ENCODE measurements at regions not wholly inside any gene's neighbourhood (a gene's known extent, or its start where the extent isn't known, plus 50 kb on each side); places are given as distances from the start of the nearest gene placed in this dataset.

DNA sequence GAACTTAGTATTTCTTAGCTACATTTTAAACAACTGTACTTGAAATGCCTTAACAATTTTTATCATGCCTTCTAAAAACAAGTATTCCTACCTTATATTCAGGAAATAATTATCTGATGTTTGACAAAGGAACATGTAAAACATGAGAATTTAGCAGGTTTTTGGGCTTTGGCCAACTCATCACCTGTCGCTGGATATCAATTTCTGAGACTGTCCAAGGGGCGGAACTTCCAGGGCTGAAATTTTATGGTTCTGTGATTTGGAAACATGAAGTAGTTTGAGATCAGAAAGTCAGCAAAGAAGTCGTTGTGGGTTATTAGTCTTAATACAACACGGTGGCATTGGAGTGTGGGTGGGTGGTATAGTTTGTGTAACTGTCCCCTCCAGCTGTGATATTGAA lies 282.2 kb upstream of the LRRN1 start:
- H3K27me3 ChIP-seq (ENCODE audit: control insufficient read depth in 3 of 3, insufficient read depth in 3 of 3, low read length in 2 of 3), result no peaks in the 10 kb centered on the region
- no peak overlapping the region for H3K9ac ChIP-seq (ENCODE audit: insufficient read depth in 1 of 2, low read length in 2 of 2)
- no peak overlapping the region for H3K27ac ChIP-seq (ENCODE audit: low read depth in 1 of 2, low read length in 1 of 2)
- WGBS, 2 donors, result 85 to 88% methylated on average over 4 of the region's 4 CpGs
- TF ChIP-seq, protein P1, sequence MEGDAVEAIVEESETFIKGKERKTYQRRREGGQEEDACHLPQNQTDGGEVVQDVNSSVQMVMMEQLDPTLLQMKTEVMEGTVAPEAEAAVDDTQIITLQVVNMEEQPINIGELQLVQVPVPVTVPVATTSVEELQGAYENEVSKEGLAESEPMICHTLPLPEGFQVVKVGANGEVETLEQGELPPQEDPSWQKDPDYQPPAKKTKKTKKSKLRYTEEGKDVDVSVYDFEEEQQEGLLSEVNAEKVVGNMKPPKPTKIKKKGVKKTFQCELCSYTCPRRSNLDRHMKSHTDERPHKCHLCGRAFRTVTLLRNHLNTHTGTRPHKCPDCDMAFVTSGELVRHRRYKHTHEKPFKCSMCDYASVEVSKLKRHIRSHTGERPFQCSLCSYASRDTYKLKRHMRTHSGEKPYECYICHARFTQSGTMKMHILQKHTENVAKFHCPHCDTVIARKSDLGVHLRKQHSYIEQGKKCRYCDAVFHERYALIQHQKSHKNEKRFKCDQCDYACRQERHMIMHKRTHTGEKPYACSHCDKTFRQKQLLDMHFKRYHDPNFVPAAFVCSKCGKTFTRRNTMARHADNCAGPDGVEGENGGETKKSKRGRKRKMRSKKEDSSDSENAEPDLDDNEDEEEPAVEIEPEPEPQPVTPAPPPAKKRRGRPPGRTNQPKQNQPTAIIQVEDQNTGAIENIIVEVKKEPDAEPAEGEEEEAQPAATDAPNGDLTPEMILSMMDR (IDR thresholded peaks at IDR 0.05; ENCODE audit: control extremely low read depth, extremely low read depth), result no peak
- no peaks in the 10 kb centered on the region for H3K9me3 ChIP-seq (ENCODE audit: control insufficient read depth in 4 of 4, insufficient read depth in 3 of 4, low read length in 3 of 4)
- no peaks in the 10 kb centered on the region for H3K36me3 ChIP-seq (ENCODE audit: control insufficient read depth in 4 of 4, insufficient read depth in 4 of 4, low read length in 4 of 4)
- DNase-seq, result no peak
- H3K4me1 ChIP-seq (ENCODE audit: control insufficient read depth in 5 of 5, insufficient read depth in 5 of 5, low read length in 5 of 5), result no peaks in the 10 kb centered on the region
- no peak overlapping the region for H3K4me3 ChIP-seq
- ATAC-seq (ENCODE audit: insufficient read depth, low FRiP score), result no peak

DNA sequence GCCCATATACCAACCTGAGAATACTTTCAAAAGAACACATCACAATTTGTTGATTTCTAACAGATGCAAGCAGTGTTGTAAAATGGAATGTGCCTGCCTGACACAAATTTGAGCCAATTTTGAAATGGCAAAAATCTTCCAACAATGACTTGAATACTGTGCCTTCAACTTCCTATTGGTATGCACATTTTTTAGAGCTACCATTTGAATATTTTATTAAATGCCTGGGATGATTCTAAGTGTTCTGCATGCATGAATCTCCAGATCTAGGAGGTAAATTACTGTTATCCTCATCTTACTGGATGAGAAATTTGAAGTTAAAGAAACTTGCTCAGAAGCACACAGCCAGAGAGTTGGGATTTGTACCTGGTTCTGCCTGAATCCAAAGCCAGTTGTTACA lies 282.8 kb upstream of the LRRN1 start:
- no peak for ATAC-seq (ENCODE audit: insufficient read depth, low FRiP score)

DNA sequence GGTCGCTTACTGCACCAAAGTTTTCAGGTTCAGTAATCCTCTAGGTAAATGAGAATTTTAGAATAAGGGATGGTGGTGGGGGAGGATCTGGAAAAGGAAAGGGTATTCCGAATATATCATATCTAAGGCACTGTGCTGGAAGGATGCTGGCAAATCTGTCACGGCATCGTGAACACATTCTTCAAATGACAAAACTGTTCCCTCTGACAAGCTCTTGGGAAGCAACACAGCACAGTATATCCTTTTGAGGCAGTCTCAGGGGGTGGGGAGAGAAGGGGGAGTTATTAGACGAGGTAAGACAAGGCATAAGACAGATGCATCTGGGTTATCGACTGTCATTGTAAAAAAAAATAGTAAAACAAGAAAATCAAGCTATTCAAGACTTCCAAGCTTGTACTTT lies 289.6 kb upstream of the LRRN1 start:
- TF ChIP-seq, protein P1 (IDR thresholded peaks at IDR 0.05; ENCODE audit: control extremely low read depth, extremely low read depth), result no peak
- 63 to 68% methylated on average over 6 of the region's 6 CpGs for WGBS, 2 donors
- no peak for DNase-seq
- Histone ChIP-seq H3K27me3 (ENCODE audit: control insufficient read depth in 3 of 3, insufficient read depth in 3 of 3, low read length in 2 of 3) (no peaks in the 10 kb centered on the region), H3K9ac (ENCODE audit: insufficient read depth in 1 of 2, low read length in 2 of 2) (no peak overlapping the region), H3K4me1 (ENCODE audit: control insufficient read depth in 5 of 5, insufficient read depth in 5 of 5, low read length in 5 of 5) (no peaks in the 10 kb centered on the region), H3K4me3 (no peak overlapping the region), H3K27ac (ENCODE audit: low read depth in 1 of 2, low read length in 1 of 2) (no peak overlapping the region), H3K36me3 (ENCODE audit: control insufficient read depth in 4 of 4, insufficient read depth in 4 of 4, low read length in 4 of 4) (no peaks in the 10 kb centered on the region), H3K9me3 (ENCODE audit: control insufficient read depth in 4 of 4, insufficient read depth in 3 of 4, low read length in 3 of 4) (peaks cover 0 to 1% (median 0%) of the 10 kb centered on the region in 4 donors)
- ATAC-seq (ENCODE audit: insufficient read depth, low FRiP score), result no peak

More for the DNA sequence above, 282.8 kb upstream of the LRRN1 start:
- H3K9me3 ChIP-seq (ENCODE audit: control insufficient read depth in 4 of 4, insufficient read depth in 3 of 4, low read length in 3 of 4), result no peaks in the 10 kb centered on the region
- no peaks in the 10 kb centered on the region for H3K36me3 ChIP-seq (ENCODE audit: control insufficient read depth in 4 of 4, insufficient read depth in 4 of 4, low read length in 4 of 4)
- H3K9ac ChIP-seq (ENCODE audit: insufficient read depth in 1 of 2, low read length in 2 of 2), result no peak overlapping the region
- H3K4me1 ChIP-seq (ENCODE audit: control insufficient read depth in 5 of 5, insufficient read depth in 5 of 5, low read length in 5 of 5), result no peaks in the 10 kb centered on the region
- DNase-seq, result no peak
- no peak overlapping the region for H3K27ac ChIP-seq (ENCODE audit: low read depth in 1 of 2, low read length in 1 of 2)
- no peaks in the 10 kb centered on the region for H3K27me3 ChIP-seq (ENCODE audit: control insufficient read depth in 3 of 3, insufficient read depth in 3 of 3, low read length in 2 of 3)
- H3K4me3 ChIP-seq, result no peak overlapping the region
- TF ChIP-seq, protein P1 (IDR thresholded peaks at IDR 0.05; ENCODE audit: control extremely low read depth, extremely low read depth), result no peak

DNA sequence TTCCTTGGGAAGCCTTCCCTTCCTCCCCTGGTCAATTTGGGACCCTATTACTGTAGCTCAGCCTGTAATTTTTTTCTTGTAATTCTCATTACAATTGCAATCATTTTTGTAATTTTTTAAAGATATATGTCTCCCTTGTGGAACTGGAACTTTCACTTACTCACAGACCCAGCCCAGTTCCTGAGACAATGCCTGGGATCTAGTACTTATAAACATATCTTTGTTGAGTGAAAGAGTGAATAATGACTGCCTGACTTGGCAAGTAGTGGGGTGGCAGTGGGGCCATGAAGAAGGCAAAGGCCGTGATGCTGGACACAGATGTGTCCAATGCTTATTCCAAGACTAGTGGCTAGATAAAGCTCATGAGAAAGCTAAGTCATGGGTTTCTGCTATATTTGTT lies 294.5 kb upstream of the LRRN1 start:
- ATAC-seq (ENCODE audit: insufficient read depth, low FRiP score) (no peak), DNase-seq (no peak)
- H3K27ac ChIP-seq (ENCODE audit: low read depth in 1 of 2, low read length in 1 of 2), result no peak overlapping the region
- peaks cover 0 to 3% (median 0%) of the 10 kb centered on the region in 5 donors for H3K4me1 ChIP-seq (ENCODE audit: control insufficient read depth in 5 of 5, insufficient read depth in 5 of 5, low read length in 5 of 5)
- H3K4me3 ChIP-seq, result no peak overlapping the region
- no peak overlapping the region for H3K9ac ChIP-seq (ENCODE audit: insufficient read depth in 1 of 2, low read length in 2 of 2)
- no peaks in the 10 kb centered on the region for H3K27me3 ChIP-seq (ENCODE audit: control insufficient read depth in 3 of 3, insufficient read depth in 3 of 3, low read length in 2 of 3)
- WGBS, 2 donors, result 76 to 83% methylated on average over 1 of the region's 1 CpG
- TF ChIP-seq, protein P1 (IDR thresholded peaks at IDR 0.05; ENCODE audit: control extremely low read depth, extremely low read depth), result no peak
- H3K9me3 ChIP-seq (ENCODE audit: control insufficient read depth in 4 of 4, insufficient read depth in 3 of 4, low read length in 3 of 4), result peaks cover 0 to 1% (median 0%) of the 10 kb centered on the region in 4 donors
- H3K36me3 ChIP-seq (ENCODE audit: control insufficient read depth in 4 of 4, insufficient read depth in 4 of 4, low read length in 4 of 4), result no peaks in the 10 kb centered on the region

Data from lung (tissue), 11 donors.